OCI-LY3 (cell line): ENCODE measurements at regions not wholly inside any gene's neighbourhood (a gene's known extent, or its start where the extent isn't known, plus 50 kb on each side); places are given as distances from the start of the nearest gene placed in this dataset.

Experiments
- EZH2phosphoT487 ChIP-seq: fragments of 200-600 bp; shearing (Covaris generic); IDR thresholded peaks from 2 replicates; pipeline ENCODE4 v1.6.1; 2018; ENCODE audit warnings: antibody characterized with exemption, mixed run types, low read depth
- TF ChIP-seq, protein P1 (sequence below): fragments of 200-600, 300-600 bp; sonication (generic); IDR thresholded peaks from 2 replicates; pipeline ENCODE4 v1.5.1; 2014; ENCODE audit warnings: antibody characterized with exemption, low read length, low read depth

DNA sequence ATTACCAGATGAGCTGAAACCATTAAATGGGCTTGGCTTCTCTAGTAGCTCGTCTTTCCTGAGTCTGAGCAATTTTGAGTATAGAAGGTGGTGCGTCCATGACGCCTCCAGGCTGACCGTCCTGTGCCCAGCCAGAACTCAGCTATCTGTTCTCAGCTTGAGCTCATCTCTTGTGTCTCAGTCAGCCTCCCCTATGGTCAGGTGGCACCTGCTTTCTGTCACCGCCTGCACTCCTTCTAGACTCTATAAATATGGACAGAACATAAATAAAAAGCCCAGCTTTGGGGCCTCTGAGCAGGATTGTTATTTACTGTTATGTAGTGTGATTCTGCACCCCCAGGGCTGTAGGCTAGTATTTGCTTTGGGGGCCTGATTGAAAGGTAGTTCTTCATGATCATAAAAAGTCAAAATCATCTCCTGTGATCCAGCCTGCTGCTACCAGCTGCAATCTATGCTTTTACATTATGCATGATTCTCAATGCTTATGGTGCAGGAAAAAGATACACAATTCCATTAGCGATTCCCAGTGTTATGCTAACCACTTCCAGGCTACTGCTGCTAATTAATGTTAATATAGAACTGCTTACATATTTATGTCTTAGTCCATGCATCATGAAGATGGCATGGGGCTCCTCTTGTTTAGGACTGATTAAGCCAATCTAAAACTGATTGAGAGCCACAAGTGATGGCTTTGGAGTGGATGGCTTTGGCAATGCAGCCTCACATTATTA, 72.5 kb upstream of the TMTC4 start:
- TF ChIP-seq, protein P1, sequence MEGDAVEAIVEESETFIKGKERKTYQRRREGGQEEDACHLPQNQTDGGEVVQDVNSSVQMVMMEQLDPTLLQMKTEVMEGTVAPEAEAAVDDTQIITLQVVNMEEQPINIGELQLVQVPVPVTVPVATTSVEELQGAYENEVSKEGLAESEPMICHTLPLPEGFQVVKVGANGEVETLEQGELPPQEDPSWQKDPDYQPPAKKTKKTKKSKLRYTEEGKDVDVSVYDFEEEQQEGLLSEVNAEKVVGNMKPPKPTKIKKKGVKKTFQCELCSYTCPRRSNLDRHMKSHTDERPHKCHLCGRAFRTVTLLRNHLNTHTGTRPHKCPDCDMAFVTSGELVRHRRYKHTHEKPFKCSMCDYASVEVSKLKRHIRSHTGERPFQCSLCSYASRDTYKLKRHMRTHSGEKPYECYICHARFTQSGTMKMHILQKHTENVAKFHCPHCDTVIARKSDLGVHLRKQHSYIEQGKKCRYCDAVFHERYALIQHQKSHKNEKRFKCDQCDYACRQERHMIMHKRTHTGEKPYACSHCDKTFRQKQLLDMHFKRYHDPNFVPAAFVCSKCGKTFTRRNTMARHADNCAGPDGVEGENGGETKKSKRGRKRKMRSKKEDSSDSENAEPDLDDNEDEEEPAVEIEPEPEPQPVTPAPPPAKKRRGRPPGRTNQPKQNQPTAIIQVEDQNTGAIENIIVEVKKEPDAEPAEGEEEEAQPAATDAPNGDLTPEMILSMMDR = no peak
- no peak for TF ChIP-seq EZH2phosphoT487
